ENCODE measurements at regions not wholly inside any gene's neighbourhood (a gene's known extent, or its start where the extent isn't known, plus 50 kb on each side); places are given as distances from the start of the nearest gene placed in this dataset.

DNA sequence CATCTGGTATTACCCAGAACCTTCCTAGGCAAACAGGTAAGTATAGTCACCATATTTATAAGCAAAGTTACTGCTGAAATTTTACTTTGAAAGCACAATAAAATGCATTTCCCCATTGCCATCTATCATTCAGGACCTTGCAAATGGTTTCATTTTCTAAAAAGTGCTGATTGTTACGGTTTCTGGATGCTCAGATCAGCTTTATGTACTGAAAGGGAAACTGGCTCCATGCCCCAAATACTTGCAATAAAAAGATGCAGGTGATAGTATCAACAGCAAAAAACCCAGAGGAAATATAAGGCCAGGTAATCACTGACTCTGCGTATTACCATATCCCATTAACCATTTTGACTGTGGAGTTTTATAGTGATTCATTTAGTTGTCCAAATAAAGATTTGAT is 1150.7 kb upstream of the CRIM1 start (continued):
- TF ChIP-seq, protein P1, sequence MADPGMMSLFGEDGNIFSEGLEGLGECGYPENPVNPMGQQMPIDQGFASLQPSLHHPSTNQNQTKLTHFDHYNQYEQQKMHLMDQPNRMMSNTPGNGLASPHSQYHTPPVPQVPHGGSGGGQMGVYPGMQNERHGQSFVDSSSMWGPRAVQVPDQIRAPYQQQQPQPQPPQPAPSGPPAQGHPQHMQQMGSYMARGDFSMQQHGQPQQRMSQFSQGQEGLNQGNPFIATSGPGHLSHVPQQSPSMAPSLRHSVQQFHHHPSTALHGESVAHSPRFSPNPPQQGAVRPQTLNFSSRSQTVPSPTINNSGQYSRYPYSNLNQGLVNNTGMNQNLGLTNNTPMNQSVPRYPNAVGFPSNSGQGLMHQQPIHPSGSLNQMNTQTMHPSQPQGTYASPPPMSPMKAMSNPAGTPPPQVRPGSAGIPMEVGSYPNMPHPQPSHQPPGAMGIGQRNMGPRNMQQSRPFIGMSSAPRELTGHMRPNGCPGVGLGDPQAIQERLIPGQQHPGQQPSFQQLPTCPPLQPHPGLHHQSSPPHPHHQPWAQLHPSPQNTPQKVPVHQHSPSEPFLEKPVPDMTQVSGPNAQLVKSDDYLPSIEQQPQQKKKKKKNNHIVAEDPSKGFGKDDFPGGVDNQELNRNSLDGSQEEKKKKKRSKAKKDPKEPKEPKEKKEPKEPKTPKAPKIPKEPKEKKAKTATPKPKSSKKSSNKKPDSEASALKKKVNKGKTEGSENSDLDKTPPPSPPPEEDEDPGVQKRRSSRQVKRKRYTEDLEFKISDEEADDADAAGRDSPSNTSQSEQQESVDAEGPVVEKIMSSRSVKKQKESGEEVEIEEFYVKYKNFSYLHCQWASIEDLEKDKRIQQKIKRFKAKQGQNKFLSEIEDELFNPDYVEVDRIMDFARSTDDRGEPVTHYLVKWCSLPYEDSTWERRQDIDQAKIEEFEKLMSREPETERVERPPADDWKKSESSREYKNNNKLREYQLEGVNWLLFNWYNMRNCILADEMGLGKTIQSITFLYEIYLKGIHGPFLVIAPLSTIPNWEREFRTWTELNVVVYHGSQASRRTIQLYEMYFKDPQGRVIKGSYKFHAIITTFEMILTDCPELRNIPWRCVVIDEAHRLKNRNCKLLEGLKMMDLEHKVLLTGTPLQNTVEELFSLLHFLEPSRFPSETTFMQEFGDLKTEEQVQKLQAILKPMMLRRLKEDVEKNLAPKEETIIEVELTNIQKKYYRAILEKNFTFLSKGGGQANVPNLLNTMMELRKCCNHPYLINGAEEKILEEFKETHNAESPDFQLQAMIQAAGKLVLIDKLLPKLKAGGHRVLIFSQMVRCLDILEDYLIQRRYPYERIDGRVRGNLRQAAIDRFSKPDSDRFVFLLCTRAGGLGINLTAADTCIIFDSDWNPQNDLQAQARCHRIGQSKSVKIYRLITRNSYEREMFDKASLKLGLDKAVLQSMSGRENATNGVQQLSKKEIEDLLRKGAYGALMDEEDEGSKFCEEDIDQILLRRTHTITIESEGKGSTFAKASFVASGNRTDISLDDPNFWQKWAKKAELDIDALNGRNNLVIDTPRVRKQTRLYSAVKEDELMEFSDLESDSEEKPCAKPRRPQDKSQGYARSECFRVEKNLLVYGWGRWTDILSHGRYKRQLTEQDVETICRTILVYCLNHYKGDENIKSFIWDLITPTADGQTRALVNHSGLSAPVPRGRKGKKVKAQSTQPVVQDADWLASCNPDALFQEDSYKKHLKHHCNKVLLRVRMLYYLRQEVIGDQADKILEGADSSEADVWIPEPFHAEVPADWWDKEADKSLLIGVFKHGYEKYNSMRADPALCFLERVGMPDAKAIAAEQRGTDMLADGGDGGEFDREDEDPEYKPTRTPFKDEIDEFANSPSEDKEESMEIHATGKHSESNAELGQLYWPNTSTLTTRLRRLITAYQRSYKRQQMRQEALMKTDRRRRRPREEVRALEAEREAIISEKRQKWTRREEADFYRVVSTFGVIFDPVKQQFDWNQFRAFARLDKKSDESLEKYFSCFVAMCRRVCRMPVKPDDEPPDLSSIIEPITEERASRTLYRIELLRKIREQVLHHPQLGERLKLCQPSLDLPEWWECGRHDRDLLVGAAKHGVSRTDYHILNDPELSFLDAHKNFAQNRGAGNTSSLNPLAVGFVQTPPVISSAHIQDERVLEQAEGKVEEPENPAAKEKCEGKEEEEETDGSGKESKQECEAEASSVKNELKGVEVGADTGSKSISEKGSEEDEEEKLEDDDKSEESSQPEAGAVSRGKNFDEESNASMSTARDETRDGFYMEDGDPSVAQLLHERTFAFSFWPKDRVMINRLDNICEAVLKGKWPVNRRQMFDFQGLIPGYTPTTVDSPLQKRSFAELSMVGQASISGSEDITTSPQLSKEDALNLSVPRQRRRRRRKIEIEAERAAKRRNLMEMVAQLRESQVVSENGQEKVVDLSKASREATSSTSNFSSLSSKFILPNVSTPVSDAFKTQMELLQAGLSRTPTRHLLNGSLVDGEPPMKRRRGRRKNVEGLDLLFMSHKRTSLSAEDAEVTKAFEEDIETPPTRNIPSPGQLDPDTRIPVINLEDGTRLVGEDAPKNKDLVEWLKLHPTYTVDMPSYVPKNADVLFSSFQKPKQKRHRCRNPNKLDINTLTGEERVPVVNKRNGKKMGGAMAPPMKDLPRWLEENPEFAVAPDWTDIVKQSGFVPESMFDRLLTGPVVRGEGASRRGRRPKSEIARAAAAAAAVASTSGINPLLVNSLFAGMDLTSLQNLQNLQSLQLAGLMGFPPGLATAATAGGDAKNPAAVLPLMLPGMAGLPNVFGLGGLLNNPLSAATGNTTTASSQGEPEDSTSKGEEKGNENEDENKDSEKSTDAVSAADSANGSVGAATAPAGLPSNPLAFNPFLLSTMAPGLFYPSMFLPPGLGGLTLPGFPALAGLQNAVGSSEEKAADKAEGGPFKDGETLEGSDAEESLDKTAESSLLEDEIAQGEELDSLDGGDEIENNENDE (IDR thresholded peaks at IDR 0.05; ENCODE audit: insufficient replicate concordance, low read length) = no peak
- no peak for TF ChIP-seq SUZ12 (IDR thresholded peaks at IDR 0.05; ENCODE audit: low read length)
- no peak for TF ChIP-seq POU5F1 (IDR thresholded peaks at IDR 0.05; ENCODE audit: low read depth, low read length)
- no peak for TF ChIP-seq BRCA1 (IDR thresholded peaks at IDR 0.05; ENCODE audit: low read depth, low read length)
- no peak for TF ChIP-seq TCF12 (IDR thresholded peaks at IDR 0.05; ENCODE audit: low read depth, low read length)
- no peak for TF ChIP-seq RFX5 (IDR thresholded peaks at IDR 0.05; ENCODE audit: borderline replicate concordance, low read depth, low read length)
- no peak for TF ChIP-seq GTF2F1 (IDR thresholded peaks at IDR 0.05; ENCODE audit: borderline replicate concordance, low read depth, low read length)
- TF ChIP-seq SIX5 (IDR thresholded peaks at IDR 0.05; ENCODE audit: low read depth, low read length) = no peak
- no peak for TF ChIP-seq RAD21 (IDR thresholded peaks at IDR 0.05 in 1 of 2, conservative IDR thresholded peaks at IDR 0.05 in 1 of 2; ENCODE audit: low read depth in 2 of 2, low read length in 2 of 2)
- TF ChIP-seq KDM4A (IDR thresholded peaks at IDR 0.05; ENCODE audit: low read depth, low read length, severe bottlenecking) = no peak
- TF ChIP-seq KDM1A (IDR thresholded peaks at IDR 0.05; ENCODE audit: borderline replicate concordance, low read length) = no peak
- no peak for TF ChIP-seq CHD1 (IDR thresholded peaks at IDR 0.05; ENCODE audit: low read depth, low read length)
- TF ChIP-seq CREB1 (IDR thresholded peaks at IDR 0.05) = no peak

Data from H1 (cell line).